ENCODE measurements at regions not wholly inside any gene's neighbourhood (a gene's known extent, or its start where the extent isn't known, plus 50 kb on each side); places are given as distances from the start of the nearest gene placed in this dataset.
A peak's percentile ranks its signal among the peaks of the same experiment; 100 is the strongest.

DNA sequence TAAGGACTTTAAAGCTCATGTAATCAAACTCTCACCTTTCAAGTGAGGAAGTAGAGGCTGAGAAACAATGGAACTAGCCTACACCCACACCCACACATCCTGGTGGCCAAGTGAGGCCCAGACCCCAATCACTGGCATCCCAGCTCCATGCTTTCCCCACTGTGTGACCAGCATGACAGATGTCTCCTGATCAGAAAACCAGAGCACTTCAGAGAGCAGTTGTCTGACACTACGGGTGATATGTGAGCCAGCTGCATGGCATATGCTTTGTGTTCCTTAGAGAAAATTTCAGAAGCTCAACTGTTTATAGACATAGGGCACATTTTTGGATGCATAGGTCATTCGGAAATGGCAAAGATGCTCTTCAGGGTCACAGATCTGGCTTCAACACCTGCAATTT lies 315.2 kb downstream of the NDFIP2 start:
- H3K9me3 ChIP-seq (ENCODE audit: control insufficient read depth, low read depth, low read length), result peaks cover 3% of the 10 kb centered on the region
- no peaks in the 10 kb centered on the region for H3K27me3 ChIP-seq (ENCODE audit: control insufficient read depth, insufficient read depth, low read length)
- H3K4me3 ChIP-seq (ENCODE audit: low read length), result no peak overlapping the region
- no peaks in the 10 kb centered on the region for H3K36me3 ChIP-seq (ENCODE audit: control insufficient read depth, insufficient read depth, low read length)
- no peak for DNase-seq
- WGBS (ENCODE audit: insufficient coverage, low lambda C conversion rate), result no CpG with 5 or more reads among the region's 2 CpGs
- no peak overlapping the region for H3K27ac ChIP-seq (ENCODE audit: low read length)
- no peaks in the 10 kb centered on the region for H3K4me1 ChIP-seq (ENCODE audit: control insufficient read depth, insufficient read depth, low read length)

DNA sequence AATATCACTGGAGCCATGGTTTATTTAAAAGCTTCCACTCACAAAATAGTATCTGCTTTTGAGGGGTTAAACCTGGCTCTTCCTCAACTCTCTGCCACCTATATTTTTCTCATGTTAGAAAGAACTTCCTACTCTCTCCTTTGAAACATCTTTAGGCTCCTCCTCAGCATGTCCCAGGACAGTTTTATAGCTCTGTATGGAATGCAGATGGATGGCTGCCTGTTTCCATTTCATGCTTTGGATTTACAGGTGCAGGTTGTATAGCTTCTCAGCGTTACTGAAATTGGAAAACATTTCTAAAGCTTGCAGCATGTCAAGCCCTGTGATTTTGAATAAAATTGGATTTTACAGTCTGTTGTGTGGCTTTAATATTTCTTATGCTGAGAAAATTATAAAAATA lies 314.0 kb downstream of the NDFIP2 start:
- peaks cover 3% of the 10 kb centered on the region for H3K9me3 ChIP-seq (ENCODE audit: control insufficient read depth, low read depth, low read length)
- DNase-seq, result no peak
- no peak overlapping the region for H3K4me3 ChIP-seq (ENCODE audit: low read length)
- no peak overlapping the region for H3K27ac ChIP-seq (ENCODE audit: low read length)
- no peaks in the 10 kb centered on the region for H3K4me1 ChIP-seq (ENCODE audit: control insufficient read depth, insufficient read depth, low read length)
- no peaks in the 10 kb centered on the region for H3K36me3 ChIP-seq (ENCODE audit: control insufficient read depth, insufficient read depth, low read length)
- no peaks in the 10 kb centered on the region for H3K27me3 ChIP-seq (ENCODE audit: control insufficient read depth, insufficient read depth, low read length)
- no CpG with 5 or more reads among the region's 1 CpG for WGBS (ENCODE audit: insufficient coverage, low lambda C conversion rate)

GRCh38 chr13:79792716-79793115 lies 311.8 kb downstream of the NDFIP2 start:
- no peak for DNase-seq
- Histone ChIP-seq H3K27ac (ENCODE audit: low read length) (no peak overlapping the region), H3K36me3 (ENCODE audit: control insufficient read depth, insufficient read depth, low read length) (no peaks in the 10 kb centered on the region), H3K9me3 (ENCODE audit: control insufficient read depth, low read depth, low read length) (peaks cover 8% of the 10 kb centered on the region), H3K27me3 (ENCODE audit: control insufficient read depth, insufficient read depth, low read length) (no peaks in the 10 kb centered on the region), H3K4me1 (ENCODE audit: control insufficient read depth, insufficient read depth, low read length) (no peaks in the 10 kb centered on the region), H3K4me3 (ENCODE audit: low read length) (no peak overlapping the region)

- Histone ChIP-seq H3K4me1 (ENCODE audit: control insufficient read depth, insufficient read depth, low read length) (no peaks in the 10 kb centered on the region), H3K27me3 (ENCODE audit: control insufficient read depth, insufficient read depth, low read length) (no peaks in the 10 kb centered on the region), H3K4me3 (ENCODE audit: low read length) (no peak overlapping the region), H3K27ac (ENCODE audit: low read length) (no peak overlapping the region), H3K36me3 (ENCODE audit: control insufficient read depth, insufficient read depth, low read length) (no peaks in the 10 kb centered on the region), H3K9me3 (ENCODE audit: control insufficient read depth, low read depth, low read length) (peaks cover 12% of the 10 kb centered on the region)
- WGBS (ENCODE audit: insufficient coverage, low lambda C conversion rate), result no CpG with 5 or more reads among the region's 2 CpGs
- no peak for DNase-seq
Measured at GRCh38 chr13:79791471-79792042, 310.6 kb downstream of the NDFIP2 start.

DNA sequence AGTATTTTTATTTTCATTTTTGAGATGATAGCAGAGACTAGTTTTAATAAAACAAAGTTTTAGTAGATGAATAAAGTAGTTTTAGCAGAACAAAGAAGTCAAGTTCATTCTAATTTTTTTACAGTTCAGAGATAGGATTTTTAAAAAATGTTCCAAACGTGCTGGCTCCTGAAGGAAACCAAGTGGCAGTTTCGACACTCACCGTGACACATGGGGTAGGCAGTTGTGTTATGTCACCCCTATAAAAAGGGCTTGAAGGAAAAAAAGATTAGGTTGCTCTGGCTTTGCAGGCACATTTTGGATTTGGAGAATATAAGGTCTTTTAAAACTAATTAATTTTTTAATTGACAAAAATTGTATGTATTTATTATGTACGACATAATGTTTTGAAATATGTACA lies 305.2 kb downstream of the NDFIP2 start:
- Histone ChIP-seq H3K9me3 (ENCODE audit: control insufficient read depth, low read depth, low read length) (peaks cover 9% of the 10 kb centered on the region), H3K4me3 (ENCODE audit: low read length) (no peak overlapping the region), H3K27ac (ENCODE audit: low read length) (no peak overlapping the region), H3K4me1 (ENCODE audit: control insufficient read depth, insufficient read depth, low read length) (peaks cover 16% of the 10 kb centered on the region), H3K27me3 (ENCODE audit: control insufficient read depth, insufficient read depth, low read length) (no peaks in the 10 kb centered on the region), H3K36me3 (ENCODE audit: control insufficient read depth, insufficient read depth, low read length) (no peaks in the 10 kb centered on the region)
- no peak for DNase-seq
- 100% methylated on average over 4 of the region's 4 CpGs for WGBS (ENCODE audit: insufficient coverage, low lambda C conversion rate)

- no peak overlapping the region for H3K4me3 ChIP-seq (ENCODE audit: low read length)
- H3K4me1 ChIP-seq (ENCODE audit: control insufficient read depth, insufficient read depth, low read length), result peaks cover 34% of the 10 kb centered on the region
- DNase-seq, result peak; percentile 29 to 58
- 20% methylated on average over 1 of the region's 14 CpGs for WGBS (ENCODE audit: insufficient coverage, low lambda C conversion rate)
- H3K36me3 ChIP-seq (ENCODE audit: control insufficient read depth, insufficient read depth, low read length), result no peaks in the 10 kb centered on the region
- peaks cover 3% of the 10 kb centered on the region for H3K9me3 ChIP-seq (ENCODE audit: control insufficient read depth, low read depth, low read length)
- peak overlapping the region; percentile 26 for H3K27ac ChIP-seq (ENCODE audit: low read length)
- no peaks in the 10 kb centered on the region for H3K27me3 ChIP-seq (ENCODE audit: control insufficient read depth, insufficient read depth, low read length)
Measured at GRCh38 chr13:79782541-79783205, 301.7 kb downstream of the NDFIP2 start.

DNA sequence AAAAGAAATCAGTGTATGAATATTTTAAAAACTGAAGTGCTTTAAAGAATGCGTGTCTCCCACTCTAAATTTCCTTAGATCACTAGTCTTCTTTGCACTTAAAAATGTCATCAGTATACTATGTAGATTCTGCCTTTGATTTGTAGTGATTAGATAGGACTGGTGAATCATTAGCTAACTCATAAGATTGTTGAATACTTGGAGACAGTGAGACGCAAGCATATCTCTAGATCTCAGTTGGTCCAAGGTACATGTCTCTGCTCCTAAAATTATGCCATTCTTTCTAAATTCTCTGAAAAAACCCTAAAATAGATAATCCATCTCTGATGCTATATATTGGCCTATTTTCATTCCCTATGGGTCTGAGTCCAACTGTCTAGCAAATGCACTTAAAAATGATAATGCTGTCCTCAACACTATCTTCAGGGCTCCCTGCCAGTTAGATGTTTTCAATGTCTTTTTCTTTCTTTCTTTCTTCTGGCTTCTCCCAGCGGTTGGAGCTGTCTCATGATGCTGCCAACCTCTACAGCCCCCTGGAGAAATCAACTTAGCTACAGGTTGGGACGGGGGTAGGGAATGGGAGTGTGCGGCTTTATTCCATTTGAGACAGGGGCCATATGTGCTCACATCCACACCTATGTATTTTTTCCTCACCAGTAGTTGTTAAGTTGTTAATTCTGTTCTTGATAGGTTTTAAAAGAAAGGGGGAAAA lies 301.0 kb downstream of the NDFIP2 start:
- Histone ChIP-seq H3K4me3 (ENCODE audit: low read length) (no peak overlapping the region), H3K27ac (ENCODE audit: low read length) (peak overlapping the region; percentile 26), H3K27me3 (ENCODE audit: control insufficient read depth, insufficient read depth, low read length) (no peaks in the 10 kb centered on the region), H3K4me1 (ENCODE audit: control insufficient read depth, insufficient read depth, low read length) (peaks cover 39% of the 10 kb centered on the region), H3K36me3 (ENCODE audit: control insufficient read depth, insufficient read depth, low read length) (no peaks in the 10 kb centered on the region), H3K9me3 (ENCODE audit: control insufficient read depth, low read depth, low read length) (no peaks in the 10 kb centered on the region)
- 20% methylated on average over 1 of the region's 5 CpGs for WGBS (ENCODE audit: insufficient coverage, low lambda C conversion rate)
- peak in 1 of 2 donors; percentile 10 for DNase-seq

- DNase-seq, result peak in 1 of 2 donors; percentile 11
- no peaks in the 10 kb centered on the region for H3K36me3 ChIP-seq (ENCODE audit: control insufficient read depth, insufficient read depth, low read length)
- WGBS (ENCODE audit: insufficient coverage, low lambda C conversion rate), result 100% methylated on average over 1 of the region's 3 CpGs
Measured at GRCh38 chr13:79780240-79780639, 299.3 kb downstream of the NDFIP2 start.

DNA sequence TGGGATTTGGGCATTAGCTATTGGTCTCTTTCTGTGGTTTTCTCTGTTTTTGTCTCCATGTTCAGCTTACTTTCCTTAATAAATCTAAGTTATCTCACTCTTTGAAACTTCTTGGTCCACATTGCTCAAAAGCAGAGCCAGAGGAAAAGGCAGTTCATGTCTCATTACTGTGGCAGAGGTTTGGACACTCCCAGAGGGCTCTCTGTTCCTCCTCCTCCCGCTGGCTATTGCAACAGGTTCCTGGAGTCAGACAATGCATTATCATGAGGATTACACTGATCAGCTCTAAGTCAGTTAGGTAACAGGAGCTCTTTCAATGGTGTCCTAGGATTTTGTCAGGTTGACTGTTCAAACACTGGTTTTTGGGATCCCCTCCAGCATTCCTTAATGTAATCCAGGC lies 298.8 kb downstream of the NDFIP2 start:
- no peaks in the 10 kb centered on the region for H3K36me3 ChIP-seq (ENCODE audit: control insufficient read depth, insufficient read depth, low read length)
- peak in 1 of 2 donors; percentile 46 for DNase-seq
- no peaks in the 10 kb centered on the region for H3K27me3 ChIP-seq (ENCODE audit: control insufficient read depth, insufficient read depth, low read length)
- H3K9me3 ChIP-seq (ENCODE audit: control insufficient read depth, low read depth, low read length), result no peaks in the 10 kb centered on the region
- H3K4me1 ChIP-seq (ENCODE audit: control insufficient read depth, insufficient read depth, low read length), result peaks cover 53% of the 10 kb centered on the region
- no CpG with 5 or more reads among the region's 1 CpG for WGBS (ENCODE audit: insufficient coverage, low lambda C conversion rate)
- H3K4me3 ChIP-seq (ENCODE audit: low read length), result no peak overlapping the region
- H3K27ac ChIP-seq (ENCODE audit: low read length), result no peak overlapping the region

More at GRCh38 chr13:79780240-79780639, 299.3 kb downstream of the NDFIP2 start:
- Histone ChIP-seq H3K27me3 (ENCODE audit: control insufficient read depth, insufficient read depth, low read length) (no peaks in the 10 kb centered on the region), H3K9me3 (ENCODE audit: control insufficient read depth, low read depth, low read length) (no peaks in the 10 kb centered on the region), H3K4me1 (ENCODE audit: control insufficient read depth, insufficient read depth, low read length) (peaks cover 53% of the 10 kb centered on the region), H3K4me3 (ENCODE audit: low read length) (no peak overlapping the region), H3K27ac (ENCODE audit: low read length) (no peak overlapping the region)

GRCh38 chr13:79778741-79779460 lies 297.9 kb downstream of the NDFIP2 start:
- DNase-seq, result peak in 1 of 2 donors; percentile 30
- H3K36me3 ChIP-seq (ENCODE audit: control insufficient read depth, insufficient read depth, low read length), result no peaks in the 10 kb centered on the region
- 13% methylated on average over 1 of the region's 4 CpGs for WGBS (ENCODE audit: insufficient coverage, low lambda C conversion rate)
- no peaks in the 10 kb centered on the region for H3K9me3 ChIP-seq (ENCODE audit: control insufficient read depth, low read depth, low read length)
- no peak overlapping the region for H3K27ac ChIP-seq (ENCODE audit: low read length)
- no peak overlapping the region for H3K4me3 ChIP-seq (ENCODE audit: low read length)
- peaks cover 53% of the 10 kb centered on the region for H3K4me1 ChIP-seq (ENCODE audit: control insufficient read depth, insufficient read depth, low read length)
- no peaks in the 10 kb centered on the region for H3K27me3 ChIP-seq (ENCODE audit: control insufficient read depth, insufficient read depth, low read length)
